Pancreas (tissue), 10 donors: ENCODE measurements at regions not wholly inside any gene's neighbourhood (a gene's known extent, or its start where the extent isn't known, plus 50 kb on each side); places are given as distances from the start of the nearest gene placed in this dataset.

Experiments
- ATAC-seq, 4 donors: fragments of 200-7000 bp; cut with Tn5 transposase; one replicate each; pipeline versions ENCODE4 v1.8.0 to v1.9.1; 2020; ENCODE audit warnings: mild to moderate bottlenecking in 4 of 4, moderate library complexity in 4 of 4
- DNase-seq, 6 donors: peaks; one replicate each; pipeline ENCODE4 v3.0.0-alpha.2; 2020
- FAIRE-seq: peaks from 2 replicates; lab custom pipeline; 2012; peaks lifted over from hg19 to GRCh38; lab: Jason Lieb, UNC
- H3K27ac ChIP-seq, 4 donors: fragments of 200-600 bp; sonication (generic); 1 replicate in 3 of 4; 2 replicates in 1 of 4; pipeline versions ENCODE4 v1.5.0 to v1.8.0; 2020
- H3K27me3 ChIP-seq, 4 donors: fragments of 200-600 bp; one replicate each; pipeline ENCODE4 v1.8.0; 2021
- H3K36me3 ChIP-seq, 3 donors: fragments of 200-600 bp; sonication (generic) in 1 of 3; one replicate each; pipeline versions ENCODE4 v1.5.0 to v1.8.0; 2020 to 2021
- H3K4me1 ChIP-seq, 3 donors: fragments of 200-600 bp; one replicate each; pipeline ENCODE4 v1.8.0; 2021
- H3K4me3 ChIP-seq, 4 donors: fragments of 200-600 bp; sonication (generic) in 2 of 4; one replicate each; pipeline versions ENCODE4 v1.5.0 to v1.8.0; 2020 to 2021
- H3K9me3 ChIP-seq, 4 donors: fragments of 200-600 bp; one replicate each; pipeline ENCODE4 v1.8.0; 2021
- CTCF ChIP-seq, 4 donors: fragments of 200-600 bp; sonication (generic) in 3 of 4; IDR thresholded peaks; one replicate each; pipeline versions ENCODE4 v1.5.0 to v1.8.0; 2021; ENCODE audit warnings: antibody characterized with exemption in 4 of 4
- WGBS, 2 donors: extraction: QIAGEN DNeasy Blood & Tissue Kit; methylation state at CpG; one replicate each; pipeline ENCODE4 v1.1.7; 2013; 5-methylcytosine and 5-hydroxymethylcytosine counted together
- intact Hi-C, 3 donors: fragments of 100-400 bp; cut with DNase I; formaldehyde crosslinking; loops; one replicate each; pipeline versions ENCODE4 v1.11.1 to v1.14.2; 2022
- donor health status: healthy with polysubstance abuse.
- donor health status: DM: no; HTN: no; CAD: no; lungs with moderate emphysema.
- donor health status: DM: no; HTN: no; CAD: no.
- donor health status: control.
- donor health status: control.
- donor health status: Bipolar disorder and iron deficiency.
- donor health status: DM: yes; HTN: yes; CAD: no.
- donor health status: DM: no; HTN: no; CAD: no.
- donor health status: DM: no; HTN: no; CAD: no.
- donor health status: DM: yes; HTN: yes; CAD: no.

- DNase-seq (no peak), ATAC-seq (no peak), FAIRE-seq (no peak)
- Histone ChIP-seq H3K27ac (no peak overlapping the region), H3K9me3 (no peaks in the 10 kb centered on the region), H3K4me1 (no peaks in the 10 kb centered on the region), H3K27me3 (no peaks in the 10 kb centered on the region), H3K4me3 (no peak overlapping the region), H3K36me3 (no peaks in the 10 kb centered on the region)
- TF ChIP-seq CTCF (IDR thresholded peaks at IDR 0.05), result no peak
- WGBS, 2 donors, result 38 to 45% methylated on average over 2 of the region's 2 CpGs
- intact Hi-C loops, result no loop called here
Observed at GRCh38 chr3:6248528-6248927, 612.4 kb upstream of the GRM7 start.

GRCh38 chr3:6249679-6250078 lies 611.2 kb upstream of the GRM7 start:
- no peak for FAIRE-seq
- no peak for ATAC-seq
- 74 to 93% methylated on average over 3 of the region's 3 CpGs for WGBS, 2 donors
- Histone ChIP-seq H3K4me1 (no peaks in the 10 kb centered on the region), H3K27me3 (no peaks in the 10 kb centered on the region), H3K36me3 (no peaks in the 10 kb centered on the region), H3K9me3 (no peaks in the 10 kb centered on the region), H3K4me3 (no peak overlapping the region), H3K27ac (no peak overlapping the region)
- no peak for TF ChIP-seq CTCF (IDR thresholded peaks at IDR 0.05)
- intact Hi-C loops, result no loop called here
- no peak for DNase-seq

- Histone ChIP-seq H3K4me3 (no peak overlapping the region), H3K27me3 (no peaks in the 10 kb centered on the region), H3K4me1 (no peaks in the 10 kb centered on the region), H3K36me3 (no peaks in the 10 kb centered on the region), H3K9me3 (no peaks in the 10 kb centered on the region), H3K27ac (no peak overlapping the region)
- intact Hi-C loops, result no loop called here
- TF ChIP-seq CTCF (IDR thresholded peaks at IDR 0.05), result no peak
- no peak for FAIRE-seq
- no peak for DNase-seq
- ATAC-seq, result no peak
Observed at GRCh38 chr3:6250167-6250566, 610.7 kb upstream of the GRM7 start.

GRCh38 chr3:6251612-6252400 lies 609.1 kb upstream of the GRM7 start:
- intact Hi-C loops, result no loop called here
- WGBS, 2 donors, result 83 to 88% methylated on average over 2 of the region's 2 CpGs

More at GRCh38 chr3:6251612-6252400, 609.1 kb upstream of the GRM7 start:
- H3K27ac ChIP-seq, result no peak overlapping the region
- no peaks in the 10 kb centered on the region for H3K9me3 ChIP-seq
- no peaks in the 10 kb centered on the region for H3K27me3 ChIP-seq
- H3K4me3 ChIP-seq, result no peak overlapping the region
- H3K36me3 ChIP-seq, result no peaks in the 10 kb centered on the region
- no peaks in the 10 kb centered on the region for H3K4me1 ChIP-seq
- ATAC-seq, result no peak
- no peak for TF ChIP-seq CTCF (IDR thresholded peaks at IDR 0.05)
- no peak for DNase-seq
- no peak for FAIRE-seq
